ENCODE measurements at regions not wholly inside any gene's neighbourhood (a gene's known extent, or its start where the extent isn't known, plus 50 kb on each side); places are given as distances from the start of the nearest gene placed in this dataset.

- TF ChIP-seq CTCF (IDR thresholded peaks at IDR 0.05), result no peak
- TF ChIP-seq POLR2A (IDR thresholded peaks at IDR 0.05), result no peak
- no peak for TF ChIP-seq EP300 (IDR thresholded peaks at IDR 0.05)
- WGBS, 2 donors, result 73 to 79% methylated on average over 3 of the region's 3 CpGs
Measured at GRCh38 chr2:182631299-182631698, 84.8 kb upstream of the DNAJC10 start.

GRCh38 chr2:182634386-182634785 is 81.7 kb upstream of the DNAJC10 start:
- WGBS, 2 donors, result 82 to 84% methylated on average over 3 of the region's 3 CpGs
- Histone ChIP-seq H3K27ac (no peak overlapping the region), H3K4me1 (no peaks in the 10 kb centered on the region), H3K36me3 (no peaks in the 10 kb centered on the region), H3K4me3 (no peak overlapping the region), H3K9me3 (no peaks in the 10 kb centered on the region), H3K27me3 (no peaks in the 10 kb centered on the region)
- no peak for DNase-seq (ENCODE audit: low spot score in 2 of 2)
- no peak for TF ChIP-seq POLR2A (IDR thresholded peaks at IDR 0.05)
- TF ChIP-seq EP300 (IDR thresholded peaks at IDR 0.05), result no peak
- TF ChIP-seq CTCF (IDR thresholded peaks at IDR 0.05), result no peak

More at GRCh38 chr2:182631299-182631698, 84.8 kb upstream of the DNAJC10 start:
- no peak for DNase-seq (ENCODE audit: low spot score in 2 of 2)
- Histone ChIP-seq H3K27ac (no peak overlapping the region), H3K27me3 (no peaks in the 10 kb centered on the region), H3K36me3 (no peaks in the 10 kb centered on the region), H3K4me1 (no peaks in the 10 kb centered on the region), H3K9me3 (no peaks in the 10 kb centered on the region), H3K4me3 (no peak overlapping the region)

GRCh38 chr2:182636699-182637098 is 79.4 kb upstream of the DNAJC10 start:
- 59 to 64% methylated on average over 5 of the region's 5 CpGs for WGBS, 2 donors
- Histone ChIP-seq H3K4me3 (no peak overlapping the region), H3K27me3 (no peaks in the 10 kb centered on the region), H3K36me3 (no peaks in the 10 kb centered on the region), H3K27ac (no peak overlapping the region), H3K9me3 (no peaks in the 10 kb centered on the region), H3K4me1 (no peaks in the 10 kb centered on the region)
- DNase-seq (ENCODE audit: low spot score in 2 of 2), result no peak
- no peak for TF ChIP-seq EP300 (IDR thresholded peaks at IDR 0.05)
- TF ChIP-seq CTCF (IDR thresholded peaks at IDR 0.05), result no peak
- TF ChIP-seq POLR2A (IDR thresholded peaks at IDR 0.05), result no peak

GRCh38 chr2:182638667-182639066 is 77.4 kb upstream of the DNAJC10 start:
- TF ChIP-seq EP300 (IDR thresholded peaks at IDR 0.05) (no peak), CTCF (IDR thresholded peaks at IDR 0.05) (no peak), POLR2A (IDR thresholded peaks at IDR 0.05) (no peak)
- Histone ChIP-seq H3K4me3 (no peak overlapping the region), H3K27ac (no peak overlapping the region), H3K36me3 (no peaks in the 10 kb centered on the region), H3K9me3 (no peaks in the 10 kb centered on the region), H3K4me1 (no peaks in the 10 kb centered on the region), H3K27me3 (no peaks in the 10 kb centered on the region)
- no peak for DNase-seq (ENCODE audit: low spot score in 2 of 2)
- 93% methylated on average over 2 of the region's 2 CpGs for WGBS, 2 donors

- H3K9me3 ChIP-seq, result no peaks in the 10 kb centered on the region
- H3K27ac ChIP-seq, result no peak overlapping the region
- no peaks in the 10 kb centered on the region for H3K36me3 ChIP-seq
- H3K4me1 ChIP-seq, result no peaks in the 10 kb centered on the region
- no peaks in the 10 kb centered on the region for H3K27me3 ChIP-seq
- H3K4me3 ChIP-seq, result no peak overlapping the region
- WGBS, 2 donors, result 88 to 92% methylated on average over 2 of the region's 2 CpGs
- TF ChIP-seq CTCF (IDR thresholded peaks at IDR 0.05) (no peak), EP300 (IDR thresholded peaks at IDR 0.05) (no peak), POLR2A (IDR thresholded peaks at IDR 0.05) (no peak)
- no peak for DNase-seq (ENCODE audit: low spot score in 2 of 2)
Measured at GRCh38 chr2:182639971-182640370, 76.1 kb upstream of the DNAJC10 start.

Data from tibial nerve (tissue), 4 donors.